Cardiac muscle cell (in vitro differentiated cells and primary cell): ENCODE measurements at regions not wholly inside any gene's neighbourhood (a gene's known extent, or its start where the extent isn't known, plus 50 kb on each side); places are given as distances from the start of the nearest gene placed in this dataset.

Source experiments
- DNase-seq, 2 donors: peaks; one replicate each; pipeline versions ENCODE4 v3.0.0 to v3.0.0-alpha.2; 2010 to 2017; ENCODE audit warnings: low read depth in 1 of 2, low spot score in 1 of 2
- H3K27ac ChIP-seq: fragments of 200-600 bp; sonication (generic); 2 replicates; pipeline ENCODE4 v1.5.1; 2016
- H3K27me3 ChIP-seq: fragments of 200-600 bp; sonication (generic); 2 replicates; pipeline ENCODE4 v1.6.0; 2016; ENCODE audit warnings: control low read depth
- H3K36me3 ChIP-seq: fragments of 200-600 bp; sonication (generic); 2 replicates; pipeline ENCODE4 v1.5.1; 2016; ENCODE audit warnings: control low read depth
- H3K4me1 ChIP-seq: fragments of 200-600 bp; sonication (generic); 2 replicates; pipeline ENCODE4 v1.8.1; 2017; ENCODE audit warnings: low read depth, mild to moderate bottlenecking, mixed run types
- H3K4me3 ChIP-seq: fragments of 200-600 bp; sonication (generic); 2 replicates; pipeline ENCODE4 v1.5.1; 2016; ENCODE audit warnings: mild to moderate bottlenecking
- H3K9me3 ChIP-seq: fragments of 200-600 bp; sonication (generic); 2 replicates; pipeline ENCODE4 v1.5.1; 2017; ENCODE audit warnings: low read depth, mild to moderate bottlenecking, control low read depth
- CTCF ChIP-seq: IDR thresholded peaks from 2 replicates; pipeline ENCODE4 v1.5.1; 2012; ENCODE audit warnings: low read depth, mild to moderate bottlenecking, low read length

DNA sequence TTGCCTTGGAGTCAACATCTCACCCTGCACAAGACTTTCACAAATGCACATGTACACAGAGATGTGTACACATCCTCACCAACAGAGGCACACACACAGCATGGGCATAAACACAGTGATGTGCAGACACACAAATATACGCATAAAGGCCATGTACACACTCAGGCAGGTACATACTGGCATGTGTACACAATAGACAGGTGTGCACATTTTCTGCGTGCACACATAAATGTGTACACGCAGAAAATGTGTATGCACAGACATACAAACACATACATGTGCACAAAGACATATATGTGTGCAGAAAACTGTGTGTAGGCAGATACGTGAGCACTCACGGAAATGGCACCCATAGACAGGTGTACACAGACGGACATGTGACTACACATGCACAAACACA is 85.3 kb upstream of the ZBTB40 start:
- Histone ChIP-seq H3K4me1 (no peaks in the 10 kb centered on the region), H3K4me3 (no peak overlapping the region), H3K27ac (no peak overlapping the region), H3K36me3 (no peaks in the 10 kb centered on the region), H3K27me3 (peaks cover 55% of the 10 kb centered on the region), H3K9me3 (no peaks in the 10 kb centered on the region)
- no peak for TF ChIP-seq CTCF
- no peak for DNase-seq

DNA sequence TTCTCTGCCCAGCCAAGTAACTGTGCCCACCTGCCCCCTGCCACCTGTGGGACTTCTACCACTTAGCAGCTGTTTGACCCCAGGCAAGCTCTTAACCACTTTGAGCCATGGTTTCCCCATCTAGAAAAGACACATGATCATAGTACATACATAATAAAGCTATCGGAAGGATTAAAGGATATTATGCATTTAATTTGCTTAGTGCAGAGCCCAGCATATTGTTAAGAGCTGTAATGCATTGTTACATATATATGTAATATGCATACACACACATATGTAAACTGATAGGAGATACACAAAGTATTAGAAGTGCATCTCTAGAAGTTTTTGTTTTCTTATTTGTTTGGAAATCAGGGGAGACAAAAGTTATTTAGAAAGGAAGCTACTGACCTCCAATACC is 83.5 kb upstream of the ZBTB40 start:
- no peak for DNase-seq
- H3K36me3 ChIP-seq = no peaks in the 10 kb centered on the region
- TF ChIP-seq CTCF = no peak
- H3K9me3 ChIP-seq = no peaks in the 10 kb centered on the region
- no peak overlapping the region for H3K27ac ChIP-seq
- no peak overlapping the region for H3K4me3 ChIP-seq
- no peaks in the 10 kb centered on the region for H3K4me1 ChIP-seq
- peaks cover 52% of the 10 kb centered on the region for H3K27me3 ChIP-seq

DNA sequence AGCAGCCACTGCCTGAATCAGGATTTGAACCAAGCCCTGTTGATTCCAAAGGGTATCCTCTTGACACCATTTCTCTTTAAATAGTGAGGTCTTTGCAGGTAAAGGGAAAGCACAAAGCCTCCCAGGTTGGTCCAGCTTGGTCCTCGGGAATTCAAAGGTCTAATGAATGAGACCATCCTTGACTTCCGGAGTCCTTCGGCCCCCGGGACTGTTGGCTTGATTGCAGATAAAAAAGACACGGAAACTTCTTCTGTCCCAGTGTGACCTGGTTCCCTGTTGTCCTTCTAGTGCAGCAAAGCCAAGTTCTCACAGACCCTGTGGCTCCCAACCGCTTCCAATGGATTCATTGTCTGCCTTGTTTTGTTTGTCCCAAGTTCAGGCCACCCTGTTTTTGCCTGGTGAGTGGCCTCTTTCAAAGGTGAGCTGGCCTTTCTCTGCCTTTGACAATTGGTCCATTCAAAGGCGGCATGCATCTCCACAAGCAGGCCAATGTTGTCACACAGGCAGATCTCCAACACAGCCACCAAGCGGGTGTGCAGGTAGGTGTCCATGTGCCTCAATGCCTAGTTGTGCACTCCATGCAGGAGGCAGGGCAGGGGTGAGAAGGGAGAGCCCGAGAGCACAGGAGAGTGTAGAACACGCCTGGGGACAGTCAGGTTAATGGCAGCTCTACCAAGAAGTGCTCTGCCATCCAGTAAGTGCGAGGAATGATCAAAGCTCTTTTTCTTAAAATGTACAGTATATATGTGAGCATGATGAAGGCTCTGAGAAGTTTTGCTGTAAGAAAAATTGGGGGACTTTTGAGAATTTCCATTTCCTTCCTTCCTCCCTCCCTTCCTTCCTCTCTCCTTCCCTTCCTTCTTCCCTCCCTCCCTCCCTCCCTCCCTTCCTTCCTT is 82.1 kb upstream of the ZBTB40 start:
- Histone ChIP-seq H3K4me1 (no peaks in the 10 kb centered on the region), H3K27ac (no peak overlapping the region), H3K27me3 (peaks cover 52% of the 10 kb centered on the region), H3K36me3 (no peaks in the 10 kb centered on the region), H3K4me3 (no peak overlapping the region), H3K9me3 (no peaks in the 10 kb centered on the region)
- TF ChIP-seq CTCF = no peak
- no peak for DNase-seq

- no peak overlapping the region for H3K27ac ChIP-seq
- H3K9me3 ChIP-seq = no peaks in the 10 kb centered on the region
- peaks cover 52% of the 10 kb centered on the region for H3K27me3 ChIP-seq
- no peaks in the 10 kb centered on the region for H3K36me3 ChIP-seq
- no peak for DNase-seq
- no peak for TF ChIP-seq CTCF
- H3K4me1 ChIP-seq = no peaks in the 10 kb centered on the region
- no peak overlapping the region for H3K4me3 ChIP-seq
Observed at GRCh38 chr1:22370190-22370498, 81.5 kb upstream of the ZBTB40 start.

DNA sequence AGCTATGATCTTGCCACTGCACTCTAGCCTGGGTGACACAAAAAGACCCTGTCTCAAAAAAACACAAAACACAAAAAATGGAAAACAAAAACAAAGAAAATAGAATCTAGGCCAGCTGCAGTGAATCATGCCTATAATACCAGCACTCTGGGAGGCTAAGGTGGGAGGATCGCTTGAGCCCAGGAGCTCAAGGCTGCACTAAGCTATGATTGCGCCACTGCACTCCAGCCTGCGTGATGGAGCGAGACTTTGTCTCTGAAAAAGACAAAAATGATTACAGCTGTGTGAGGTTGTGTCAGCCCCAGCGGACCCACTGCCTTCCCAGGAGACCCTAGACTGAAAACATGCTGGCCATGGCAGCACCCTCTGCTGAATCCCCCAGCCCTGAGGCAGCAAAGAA is 80.2 kb upstream of the ZBTB40 start:
- no peak overlapping the region for H3K4me3 ChIP-seq
- no peaks in the 10 kb centered on the region for H3K4me1 ChIP-seq
- no peaks in the 10 kb centered on the region for H3K36me3 ChIP-seq
- TF ChIP-seq CTCF = no peak
- no peaks in the 10 kb centered on the region for H3K9me3 ChIP-seq
- H3K27ac ChIP-seq = no peak overlapping the region
- DNase-seq = no peak
- H3K27me3 ChIP-seq = peaks cover 41% of the 10 kb centered on the region
